ENCODE measurements at regions not wholly inside any gene's neighbourhood (a gene's known extent, or its start where the extent isn't known, plus 50 kb on each side); places are given as distances from the start of the nearest gene placed in this dataset.

DNA sequence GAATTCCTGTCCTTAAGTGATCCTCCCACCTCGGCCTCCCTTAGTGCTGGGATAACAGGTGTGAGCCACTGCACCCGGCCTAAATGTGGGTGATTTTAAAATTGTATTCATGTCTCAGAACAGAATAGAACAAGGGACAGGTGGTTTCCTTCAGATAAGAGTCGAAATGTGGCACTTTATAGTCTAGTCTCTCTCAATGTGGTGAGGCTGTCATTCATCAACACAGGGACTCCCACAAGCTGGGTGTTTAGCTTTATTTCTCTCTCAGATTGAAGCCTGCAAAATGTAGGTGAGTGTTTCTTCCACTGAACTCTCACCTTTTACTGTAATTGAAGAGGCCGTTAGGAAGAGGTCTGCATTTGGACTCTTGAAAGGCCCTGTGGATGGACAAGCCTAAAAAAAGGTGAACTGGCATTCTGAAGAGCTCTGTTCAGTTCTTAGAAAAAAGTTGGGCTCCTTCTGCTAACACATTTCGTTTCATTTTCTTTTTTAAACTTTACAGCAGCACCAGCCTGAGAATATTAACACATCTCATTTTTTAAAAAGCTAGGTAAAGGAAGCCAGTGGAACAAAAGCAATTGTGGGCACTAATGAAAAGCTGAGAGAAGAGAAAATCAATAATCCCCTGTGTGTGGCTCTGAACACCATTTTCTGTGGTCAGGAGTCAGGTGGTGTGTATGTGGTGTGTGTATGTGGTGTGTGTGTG is 126.2 kb upstream of the SLC28A3 start:
- H3K27ac Mint-ChIP-seq (ENCODE audit: unreplicated experiment) = no peak overlapping the region
- no peaks in the 10 kb centered on the region for H3K4me1 Mint-ChIP-seq
- TF ChIP-seq, protein P1, sequence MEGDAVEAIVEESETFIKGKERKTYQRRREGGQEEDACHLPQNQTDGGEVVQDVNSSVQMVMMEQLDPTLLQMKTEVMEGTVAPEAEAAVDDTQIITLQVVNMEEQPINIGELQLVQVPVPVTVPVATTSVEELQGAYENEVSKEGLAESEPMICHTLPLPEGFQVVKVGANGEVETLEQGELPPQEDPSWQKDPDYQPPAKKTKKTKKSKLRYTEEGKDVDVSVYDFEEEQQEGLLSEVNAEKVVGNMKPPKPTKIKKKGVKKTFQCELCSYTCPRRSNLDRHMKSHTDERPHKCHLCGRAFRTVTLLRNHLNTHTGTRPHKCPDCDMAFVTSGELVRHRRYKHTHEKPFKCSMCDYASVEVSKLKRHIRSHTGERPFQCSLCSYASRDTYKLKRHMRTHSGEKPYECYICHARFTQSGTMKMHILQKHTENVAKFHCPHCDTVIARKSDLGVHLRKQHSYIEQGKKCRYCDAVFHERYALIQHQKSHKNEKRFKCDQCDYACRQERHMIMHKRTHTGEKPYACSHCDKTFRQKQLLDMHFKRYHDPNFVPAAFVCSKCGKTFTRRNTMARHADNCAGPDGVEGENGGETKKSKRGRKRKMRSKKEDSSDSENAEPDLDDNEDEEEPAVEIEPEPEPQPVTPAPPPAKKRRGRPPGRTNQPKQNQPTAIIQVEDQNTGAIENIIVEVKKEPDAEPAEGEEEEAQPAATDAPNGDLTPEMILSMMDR (conservative IDR thresholded peaks at IDR 0.05) = no peak
- H3K4me3 Mint-ChIP-seq = no peak overlapping the region
- DNase-seq (ENCODE audit: low read depth, low spot score) = no peak
- no peaks in the 10 kb centered on the region for H3K9me3 Mint-ChIP-seq
- H3K27me3 Mint-ChIP-seq (ENCODE audit: low read depth) = peaks cover 2% of the 10 kb centered on the region
- H3K36me3 Mint-ChIP-seq (ENCODE audit: low read depth) = no peaks in the 10 kb centered on the region

DNA sequence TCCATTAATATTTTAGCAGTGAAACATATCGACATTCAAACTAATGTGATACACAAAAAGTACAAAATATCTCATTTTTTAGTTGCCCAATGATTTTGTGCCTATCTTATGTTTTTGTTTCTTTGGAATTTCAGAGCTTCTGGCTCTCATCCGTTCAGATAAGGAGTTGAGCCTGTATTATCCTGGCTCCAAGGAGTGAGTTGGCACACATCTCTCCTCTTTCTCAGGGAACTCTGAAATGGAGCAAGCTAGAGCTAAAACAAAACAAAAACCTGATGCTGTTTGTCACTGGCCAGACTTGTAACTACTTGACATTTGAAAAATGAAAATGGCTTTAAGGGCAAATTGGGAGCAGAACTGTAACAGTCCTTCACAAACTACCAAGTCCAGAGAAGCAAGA is 131.3 kb upstream of the SLC28A3 start:
- Mint-ChIP-seq H3K4me1 (no peaks in the 10 kb centered on the region), H3K36me3 (ENCODE audit: low read depth) (no peaks in the 10 kb centered on the region), H3K27ac (ENCODE audit: unreplicated experiment) (no peak overlapping the region), H3K4me3 (no peak overlapping the region), H3K27me3 (ENCODE audit: low read depth) (no peaks in the 10 kb centered on the region), H3K9me3 (peaks cover 9% of the 10 kb centered on the region)
- DNase-seq (ENCODE audit: low read depth, low spot score) = no peak
- TF ChIP-seq, protein P1 (conservative IDR thresholded peaks at IDR 0.05) = no peak

DNA sequence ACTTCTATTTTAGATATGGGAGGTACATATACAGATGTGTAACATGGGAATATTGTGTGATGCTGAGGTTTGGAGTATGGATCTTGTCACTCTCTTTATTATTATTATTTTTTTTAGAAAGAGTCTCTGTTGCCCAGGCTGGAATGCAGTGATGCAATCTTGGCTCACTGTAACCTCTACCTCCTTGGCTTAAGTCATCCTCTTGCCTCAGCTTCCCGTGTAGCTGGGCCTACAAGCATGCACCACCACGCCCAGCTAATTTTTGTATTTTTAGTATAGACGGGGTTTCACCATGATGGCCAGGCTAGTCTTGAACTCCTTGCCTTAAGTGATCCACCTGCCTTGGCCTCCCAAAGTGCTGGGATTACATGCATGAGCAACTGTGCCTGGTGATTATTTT is 138.4 kb upstream of the SLC28A3 start:
- Mint-ChIP-seq H3K36me3 (ENCODE audit: low read depth) (no peaks in the 10 kb centered on the region), H3K4me3 (no peak overlapping the region), H3K27me3 (ENCODE audit: low read depth) (no peaks in the 10 kb centered on the region), H3K27ac (ENCODE audit: unreplicated experiment) (no peak overlapping the region), H3K4me1 (peaks cover 10% of the 10 kb centered on the region), H3K9me3 (peaks cover 8% of the 10 kb centered on the region)
- DNase-seq (ENCODE audit: low read depth, low spot score) = no peak
- TF ChIP-seq, protein P1 (conservative IDR thresholded peaks at IDR 0.05) = no peak

DNA sequence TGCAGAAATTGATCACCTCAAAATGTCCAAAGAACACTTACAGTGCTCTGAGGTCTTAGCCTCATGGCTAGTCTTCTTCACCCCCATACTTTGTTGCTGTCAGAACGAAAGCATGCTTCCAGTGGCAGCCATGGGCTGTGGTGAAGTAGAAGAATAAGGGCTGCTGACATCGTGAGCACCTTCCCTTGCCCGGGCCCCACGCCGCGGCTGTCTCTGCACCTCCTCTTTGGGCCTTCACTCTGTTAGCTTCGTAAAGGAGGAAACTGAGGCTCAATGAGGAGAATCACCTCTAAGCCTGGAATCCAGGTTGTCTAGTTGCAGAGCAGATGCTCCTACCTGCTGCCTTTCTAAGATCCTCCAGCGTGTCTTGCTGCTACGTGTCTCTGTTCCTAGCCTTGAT is 139.5 kb upstream of the SLC28A3 start:
- peaks cover 10% of the 10 kb centered on the region for H3K4me1 Mint-ChIP-seq

DNA sequence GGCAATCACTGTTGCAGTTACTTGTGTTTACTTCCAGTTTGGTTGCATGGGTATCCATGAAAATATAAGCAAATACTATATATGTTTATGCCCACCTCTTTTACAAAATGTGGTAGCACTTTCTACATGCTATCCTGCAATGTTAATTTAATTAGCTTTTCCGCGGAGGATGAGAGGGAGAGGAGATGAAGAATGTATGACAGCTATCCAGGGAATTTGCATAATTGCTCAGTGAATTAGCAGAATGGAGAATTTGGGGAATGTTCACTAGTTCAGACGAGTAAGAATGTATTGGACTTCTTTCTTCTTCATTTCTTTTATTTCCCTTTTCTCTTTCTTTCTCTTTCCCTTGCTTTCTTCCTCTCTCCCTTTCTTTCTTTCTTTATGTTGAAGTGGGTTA is 140.7 kb upstream of the SLC28A3 start:
- Mint-ChIP-seq H3K4me3 (no peak overlapping the region), H3K27ac (ENCODE audit: unreplicated experiment) (no peak overlapping the region), H3K27me3 (ENCODE audit: low read depth) (no peaks in the 10 kb centered on the region), H3K9me3 (peaks cover 8% of the 10 kb centered on the region), H3K36me3 (ENCODE audit: low read depth) (no peaks in the 10 kb centered on the region), H3K4me1 (peaks cover 10% of the 10 kb centered on the region)
- no peak for DNase-seq (ENCODE audit: low read depth, low spot score)
- TF ChIP-seq, protein P1 (conservative IDR thresholded peaks at IDR 0.05) = no peak

More for the DNA sequence above, 139.5 kb upstream of the SLC28A3 start:
- TF ChIP-seq, protein P1 (conservative IDR thresholded peaks at IDR 0.05) = no peak
- no peak for DNase-seq (ENCODE audit: low read depth, low spot score)
- Mint-ChIP-seq H3K27me3 (ENCODE audit: low read depth) (no peaks in the 10 kb centered on the region), H3K9me3 (peaks cover 5% of the 10 kb centered on the region), H3K4me3 (no peak overlapping the region), H3K36me3 (ENCODE audit: low read depth) (no peaks in the 10 kb centered on the region), H3K27ac (ENCODE audit: unreplicated experiment) (no peak overlapping the region)

Measured in neural crest cell (in vitro differentiated cells).